Liver (tissue), 3 donors: ENCODE measurements at regions not wholly inside any gene's neighbourhood (a gene's known extent, or its start where the extent isn't known, plus 50 kb on each side); places are given as distances from the start of the nearest gene placed in this dataset.

Experiments used
- CTCF ChIP-seq: fragments of 150-350 bp; IDR thresholded peaks from 2 replicates; pipeline ENCODE4 v1.5.1; 2017; ENCODE audit warnings: improper control_type of control experiment, low read depth, low read length; ENCODE audit not compliant: missing input control
- EGR1 ChIP-seq, 2 donors: IDR thresholded peaks; 2 replicates each; pipeline ENCODE4 v1.6.1; 2016 to 2018; ENCODE audit warnings: antibody characterized with exemption in 2 of 2, low read depth in 2 of 2
- GABPA ChIP-seq, 2 donors: IDR thresholded peaks in 1 of 2; conservative IDR thresholded peaks in 1 of 2; 2 replicates each; pipeline ENCODE4 v1.6.1; 2016; ENCODE audit warnings: antibody characterized with exemption in 2 of 2, mild to moderate bottlenecking in 1 of 2, moderate library complexity in 1 of 2
- JUND ChIP-seq, 2 donors: IDR thresholded peaks; 2 replicates each; pipeline ENCODE4 v1.6.1; 2016; ENCODE audit warnings: antibody characterized with exemption in 2 of 2
- NR2F2 ChIP-seq: IDR thresholded peaks from 2 replicates; pipeline ENCODE4 v1.6.1; 2016; ENCODE audit warnings: antibody characterized with exemption
- RAD21 ChIP-seq, 2 donors: IDR thresholded peaks; 2 replicates each; pipeline ENCODE4 v1.6.1; 2016; ENCODE audit warnings: antibody characterized with exemption in 2 of 2, mild to moderate bottlenecking in 2 of 2
- TAF1 ChIP-seq: conservative IDR thresholded peaks from 2 replicates; pipeline ENCODE4 v1.6.1; 2016; ENCODE audit warnings: antibody characterized with exemption, mild to moderate bottlenecking
- YY1 ChIP-seq: IDR thresholded peaks from 2 replicates; pipeline ENCODE4 v1.6.1; 2016; ENCODE audit warnings: antibody characterized with exemption, mild to moderate bottlenecking
- ZBTB33 ChIP-seq: IDR thresholded peaks from 2 replicates; pipeline ENCODE4 v1.6.1; 2016; ENCODE audit warnings: antibody characterized with exemption
- donor health status: healthy.
- donor health status: healthy.

GRCh38 chr18:77820472-77820871, 570.8 kb downstream of the GALR1 start:
- no peak for TF ChIP-seq CTCF
- no peak for TF ChIP-seq EGR1 (IDR thresholded peaks at IDR 0.05; ENCODE audit: low read depth in 2 of 2)
- TF ChIP-seq RAD21 (IDR thresholded peaks at IDR 0.05): no peak
- TF ChIP-seq YY1: no peak
- TF ChIP-seq GABPA (IDR thresholded peaks at IDR 0.05 in 1 of 2, conservative IDR thresholded peaks at IDR 0.05 in 1 of 2): no peak
- TF ChIP-seq ZBTB33: no peak
- no peak for TF ChIP-seq JUND (IDR thresholded peaks at IDR 0.05)
- no peak for TF ChIP-seq TAF1
- no peak for TF ChIP-seq NR2F2
